HUDEP-2 (cell line): ENCODE measurements at regions not wholly inside any gene's neighbourhood (a gene's known extent, or its start where the extent isn't known, plus 50 kb on each side); places are given as distances from the start of the nearest gene placed in this dataset.
A peak's percentile ranks its signal among the peaks of the same experiment; 100 is the strongest.
"Not testable (repeated sequence)": the region's sequence is repeated elsewhere in the genome, so short reads cannot be mapped to it uniquely, and the experiment has no call there.

Experiments
- DNase-seq, 76 experiments: peaks; one replicate each; lab custom pipeline; 2025; ENCODE audit not compliant: unreplicated experiment in 76 of 76; lab: John Stamatoyannopoulos, UW

DNA sequence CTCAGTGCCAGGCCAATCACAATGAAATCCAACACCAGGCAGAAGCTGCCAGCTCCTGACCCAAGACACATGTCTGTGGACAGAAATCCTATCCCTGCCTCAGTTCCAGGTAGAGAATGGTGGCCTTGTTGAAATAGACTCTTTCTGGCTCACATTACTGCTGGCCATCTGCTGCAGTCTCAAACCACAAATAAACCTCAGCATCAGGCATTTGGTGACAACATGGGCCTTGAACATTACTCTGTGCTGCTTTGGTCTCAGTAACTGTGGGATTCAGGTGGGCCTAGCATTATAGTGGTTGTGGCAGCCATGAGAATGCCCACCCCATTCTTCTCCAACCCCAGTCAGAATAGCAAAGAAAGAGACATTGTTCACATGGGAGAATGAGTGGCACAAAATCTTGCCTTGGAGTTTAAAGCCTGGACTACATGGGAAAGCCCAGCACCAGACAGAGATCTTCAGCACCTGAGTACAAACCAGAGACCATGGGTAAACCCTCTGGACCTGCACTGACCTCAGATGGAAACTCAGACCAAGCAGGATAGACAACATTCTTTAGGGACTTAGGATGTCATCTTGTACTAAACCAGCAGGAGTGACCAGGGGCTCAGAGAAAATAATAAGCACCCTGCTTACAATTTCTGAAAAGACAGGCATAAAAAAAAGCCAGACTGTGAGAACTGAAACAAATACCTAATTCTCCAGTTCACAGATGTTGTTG lies 50.4 kb upstream of the TRAM1L1 start:
- no peak for DNase-seq

DNA sequence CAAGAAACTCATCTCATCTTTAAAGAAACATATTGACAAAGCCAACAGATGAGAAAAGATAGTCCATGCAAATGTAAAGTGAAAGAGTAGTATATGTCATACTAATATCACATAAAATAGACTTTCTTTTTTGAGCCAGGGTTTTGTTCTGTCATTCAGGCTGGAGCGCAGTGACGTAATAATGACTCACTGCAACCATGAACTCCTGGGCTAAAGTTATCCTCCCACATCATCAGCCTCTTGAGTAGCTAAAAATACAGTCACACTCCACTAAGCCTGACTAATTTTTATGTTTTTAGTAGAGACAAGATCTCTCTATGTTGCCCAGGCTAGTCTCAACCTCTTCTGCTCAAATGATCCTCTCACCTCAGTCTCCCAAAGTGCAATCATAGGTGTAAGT lies 51.8 kb upstream of the TRAM1L1 start:
- peak in 1 of 76 experiments; percentile 13 for DNase-seq

DNA sequence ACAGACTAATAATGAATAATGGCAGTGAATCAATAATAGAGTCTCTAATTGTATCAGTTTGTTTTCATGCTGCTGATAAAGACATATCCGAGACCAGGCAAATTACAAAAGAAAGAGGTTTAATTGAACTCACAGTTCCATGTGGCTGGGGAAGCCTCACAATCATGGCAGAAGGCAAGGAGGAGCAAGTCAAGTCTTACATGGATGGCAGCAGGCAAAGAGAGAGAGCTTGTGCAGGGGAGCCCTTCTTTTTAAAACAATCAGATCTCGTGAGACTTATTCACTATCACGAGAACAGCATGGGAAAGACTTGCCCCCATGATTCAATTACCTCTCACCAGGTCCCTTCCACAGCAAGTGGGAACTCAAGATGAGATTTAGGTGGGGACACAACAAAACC lies 53.4 kb upstream of the TRAM1L1 start:
- DNase-seq = not testable (repeated sequence)

DNA sequence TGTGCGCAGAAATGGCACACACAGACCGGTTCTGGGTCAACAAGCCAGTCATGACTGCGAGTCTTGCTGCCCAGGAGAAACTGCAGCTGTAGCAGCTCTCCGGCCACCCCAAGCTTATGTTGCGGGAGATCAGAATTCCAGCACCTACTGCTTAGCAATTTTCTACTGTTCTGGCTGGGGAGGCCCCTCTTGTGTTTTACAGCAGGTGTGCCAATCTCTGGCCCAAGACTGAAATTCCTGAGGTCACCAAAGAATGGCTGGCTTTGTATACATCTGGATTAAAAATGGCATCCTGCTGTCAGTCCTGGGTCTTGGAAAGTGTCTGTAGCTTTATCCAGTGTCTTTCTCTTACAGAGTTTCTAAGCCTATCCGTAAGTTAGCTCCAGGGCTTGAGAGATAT lies 68.9 kb upstream of the TRAM1L1 start:
- DNase-seq = no peak

DNA sequence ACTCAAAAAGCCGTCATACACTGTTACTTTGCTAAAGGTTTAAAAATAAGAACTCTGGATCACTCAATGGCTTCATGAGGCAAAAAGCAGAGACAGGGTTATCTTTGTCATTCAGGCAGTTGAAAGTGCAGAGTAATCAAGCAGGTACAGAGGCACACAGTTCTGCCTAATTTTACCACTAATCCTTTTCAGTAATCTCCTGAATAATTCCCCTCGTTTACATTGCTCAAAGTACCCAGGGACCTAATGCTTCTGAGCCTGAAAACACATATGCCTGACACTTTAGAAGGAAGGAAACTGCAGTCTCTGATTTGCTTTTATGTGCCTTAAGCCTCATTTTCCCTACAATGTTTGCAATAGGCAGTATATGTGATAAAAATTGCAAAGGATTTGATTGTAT lies 71.4 kb upstream of the TRAM1L1 start:
- no peak for DNase-seq

DNA sequence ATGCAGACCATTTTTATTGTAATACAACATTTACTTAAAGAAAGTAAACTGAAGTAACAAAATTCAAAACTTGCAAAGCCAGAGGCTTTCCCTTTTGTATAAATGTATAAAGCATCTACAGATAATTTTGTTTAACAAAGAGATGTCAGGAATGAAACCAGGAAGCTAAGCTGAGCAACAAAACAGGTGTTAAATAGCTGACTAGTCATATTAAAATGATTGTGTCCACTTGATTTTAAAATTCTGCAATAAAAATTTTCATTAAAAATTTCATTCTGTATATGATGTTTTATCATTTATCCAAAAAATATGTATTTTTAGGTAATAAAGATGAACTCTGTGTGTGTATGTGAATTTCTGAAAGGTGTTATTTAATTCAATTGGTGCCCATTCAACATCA lies 72.0 kb upstream of the TRAM1L1 start:
- no peak for DNase-seq

DNA sequence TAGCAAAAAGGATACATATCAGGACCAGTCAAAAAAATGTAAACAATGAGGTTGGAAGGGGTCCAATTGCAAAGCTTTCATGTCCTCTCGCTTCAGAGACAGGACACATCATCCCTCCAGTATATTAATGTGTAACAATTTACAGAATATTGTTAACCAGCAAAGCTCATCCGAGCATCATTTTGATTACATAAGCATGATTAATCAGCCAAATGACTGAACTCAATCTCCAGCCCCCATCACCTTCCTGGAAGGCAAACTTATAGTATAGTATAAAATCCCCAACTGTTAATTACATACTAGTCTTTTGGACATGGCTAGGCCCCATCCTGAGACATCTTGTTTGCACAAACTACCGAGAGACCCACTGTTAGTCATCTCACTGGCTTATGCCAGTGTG lies 77.6 kb upstream of the TRAM1L1 start:
- no peak for DNase-seq

DNA sequence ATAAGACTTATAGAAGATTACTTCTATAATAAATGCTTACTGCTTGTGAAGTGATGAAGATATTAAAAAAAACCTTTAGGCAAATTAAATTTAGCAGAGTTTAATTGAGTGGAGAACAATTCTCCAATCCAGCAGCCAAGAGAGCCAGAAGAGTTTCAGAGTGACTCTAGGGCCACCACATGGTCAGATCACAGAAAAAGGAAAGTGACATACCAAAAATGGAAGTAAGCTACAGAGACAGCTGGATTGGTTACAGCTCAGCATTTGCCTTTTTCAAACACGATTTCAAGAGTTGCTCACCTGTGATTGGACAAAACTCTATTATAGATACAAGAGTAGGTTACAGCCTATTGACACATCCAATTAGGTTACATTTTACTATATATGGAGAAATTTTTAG lies 79.0 kb upstream of the TRAM1L1 start:
- DNase-seq = no peak

DNA sequence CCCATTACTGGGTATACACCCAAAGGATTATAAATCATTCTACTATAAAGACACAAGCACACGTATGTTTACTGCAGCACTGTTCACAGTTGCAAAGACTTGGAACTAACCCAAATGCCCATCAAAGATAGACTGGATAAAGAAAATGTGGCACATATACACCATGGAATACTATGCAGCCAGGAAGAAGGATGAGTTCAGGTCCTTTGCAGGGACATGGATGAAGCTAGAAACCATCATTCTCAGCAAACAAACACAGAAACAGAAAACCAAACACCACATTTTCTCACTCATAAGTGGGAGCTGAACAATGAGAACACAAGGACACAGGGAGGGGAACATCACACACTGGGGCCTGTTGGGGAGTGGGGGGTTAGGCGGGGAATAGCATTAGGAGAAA lies 90.0 kb upstream of the TRAM1L1 start:
- DNase-seq = not testable (repeated sequence)

DNA sequence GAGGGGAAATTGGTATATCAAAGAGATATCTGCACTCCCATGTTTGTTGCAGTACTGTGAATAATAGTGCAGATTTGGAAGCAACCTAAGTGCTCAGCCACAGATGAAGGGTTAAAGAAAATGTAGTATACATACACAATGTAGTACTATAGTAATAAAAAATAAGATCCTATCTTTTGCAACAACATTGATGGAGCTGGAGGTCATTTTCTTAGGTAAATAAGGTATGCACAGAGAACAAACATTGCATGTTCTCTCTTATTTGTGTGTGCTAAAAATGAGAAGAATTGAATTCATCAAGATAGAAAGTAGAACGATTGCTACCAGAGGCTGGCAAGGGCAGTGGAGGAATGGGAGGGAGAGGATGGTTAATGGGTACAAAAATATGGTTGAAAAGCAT lies 117.9 kb upstream of the TRAM1L1 start:
- no peak for DNase-seq

DNA sequence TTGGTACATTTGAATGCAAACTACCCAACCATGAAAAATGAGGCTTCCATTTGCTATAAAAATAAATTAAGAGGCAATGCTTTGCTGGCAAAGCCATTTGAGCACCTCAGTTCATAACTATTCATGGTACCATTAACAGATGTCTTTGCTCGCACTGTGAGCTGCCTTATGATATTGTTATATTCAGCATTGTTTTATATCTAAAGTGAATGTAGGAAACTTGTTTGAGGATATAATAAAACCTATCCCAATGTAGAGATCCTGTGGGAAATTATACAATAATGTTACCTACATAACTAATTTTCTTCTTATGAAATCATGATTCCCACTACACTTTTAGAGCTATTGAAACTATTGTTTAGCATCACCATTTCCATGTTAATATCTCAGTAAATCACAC lies 125.2 kb upstream of the TRAM1L1 start:
- DNase-seq = no peak

DNA sequence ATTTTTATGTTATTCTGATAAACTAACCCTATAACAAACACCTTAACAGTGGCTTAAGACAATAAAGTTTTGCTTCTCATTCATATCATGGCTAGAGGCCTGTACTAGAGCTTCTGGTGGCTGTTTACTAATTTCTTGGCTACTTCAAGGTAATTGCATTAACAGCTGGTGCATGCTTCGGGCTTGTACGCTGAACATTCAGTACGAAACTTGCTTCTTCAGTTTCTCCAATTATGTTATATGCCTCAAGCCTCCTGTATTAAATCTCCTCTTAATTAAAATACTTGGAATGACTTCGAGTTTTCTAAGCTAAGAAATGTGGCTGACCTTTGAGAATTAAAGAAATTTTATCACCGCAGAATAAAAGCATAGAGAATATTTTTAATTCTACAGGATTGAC lies 138.9 kb upstream of the TRAM1L1 start:
- no peak for DNase-seq

DNA sequence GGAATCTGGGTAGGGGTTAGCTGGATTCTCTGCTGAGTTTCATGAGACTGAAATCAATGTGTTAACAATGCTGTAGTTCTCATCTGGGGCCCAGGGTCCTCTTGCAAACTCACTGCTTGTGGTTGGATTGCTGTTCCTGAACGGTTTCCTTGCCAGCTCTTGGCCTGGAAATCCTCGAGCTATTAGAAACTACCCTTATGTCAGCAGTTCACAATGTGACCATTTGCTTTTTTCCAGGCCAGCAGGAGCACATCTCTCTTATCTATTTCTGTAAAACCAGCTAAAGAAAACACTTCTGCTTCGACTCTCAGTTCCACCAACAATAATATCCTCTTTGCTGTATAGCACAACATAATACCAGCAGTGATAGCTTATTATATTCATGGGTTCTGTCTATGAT lies 140.1 kb upstream of the TRAM1L1 start:
- DNase-seq = no peak

DNA sequence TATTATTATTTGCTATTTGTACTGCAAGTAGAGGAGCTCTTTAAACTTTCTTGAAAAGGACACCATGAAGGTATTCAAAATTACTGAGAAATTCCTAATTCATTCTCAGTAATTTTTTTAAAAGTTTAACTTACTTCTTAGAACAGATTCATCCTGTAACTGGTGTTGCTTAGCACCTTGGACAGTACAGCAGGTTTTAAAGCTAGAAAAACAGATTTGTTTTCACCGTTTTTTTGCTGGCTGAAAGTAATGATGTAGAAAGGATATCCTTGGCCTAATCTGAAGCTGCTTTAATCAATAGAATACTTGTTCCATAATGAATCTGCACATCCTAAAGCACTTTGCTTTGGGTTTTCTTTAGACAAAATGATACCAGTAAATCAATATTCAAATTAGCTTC lies 142.5 kb upstream of the TRAM1L1 start:
- no peak for DNase-seq

DNA sequence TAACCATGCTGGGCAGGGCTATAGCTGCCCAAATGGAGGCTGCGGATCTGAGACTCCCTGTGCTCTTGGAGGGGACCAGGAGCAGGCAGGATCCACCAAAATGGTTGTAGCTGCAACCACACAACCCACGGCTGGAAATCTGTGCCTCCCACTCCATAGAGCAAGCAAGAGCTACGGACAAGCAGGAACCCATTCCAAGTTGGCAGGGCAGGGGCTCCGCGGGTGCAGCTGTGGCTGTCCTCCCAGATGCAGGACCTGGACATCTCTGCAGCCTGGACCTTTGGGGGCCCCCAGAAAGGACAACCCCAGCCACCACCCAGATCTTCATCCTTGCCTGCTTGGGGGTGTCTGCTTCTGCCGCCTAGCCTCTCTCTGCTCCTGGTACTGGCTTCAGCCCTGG lies 154.1 kb upstream of the TRAM1L1 start:
- no peak for DNase-seq

DNA sequence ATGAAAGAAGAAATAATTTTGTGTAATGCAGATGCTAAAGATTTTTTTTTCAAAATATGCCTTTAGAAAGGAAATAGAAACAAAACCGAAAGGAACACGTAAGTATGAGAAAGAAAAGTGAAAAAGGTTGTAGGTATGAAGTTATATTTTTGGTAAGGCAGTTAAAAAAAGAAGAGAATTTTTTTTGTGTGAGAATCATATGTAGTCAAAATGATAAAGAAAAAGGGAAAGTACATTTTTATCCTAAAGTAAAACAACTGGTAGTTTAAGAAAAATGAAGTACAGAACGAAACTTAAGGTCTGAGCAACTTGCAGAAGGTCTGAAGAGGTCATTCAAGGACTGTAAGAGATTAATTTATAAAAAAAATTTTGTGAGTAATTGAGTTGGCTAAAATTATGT lies 164.0 kb upstream of the TRAM1L1 start:
- no peak for DNase-seq

DNA sequence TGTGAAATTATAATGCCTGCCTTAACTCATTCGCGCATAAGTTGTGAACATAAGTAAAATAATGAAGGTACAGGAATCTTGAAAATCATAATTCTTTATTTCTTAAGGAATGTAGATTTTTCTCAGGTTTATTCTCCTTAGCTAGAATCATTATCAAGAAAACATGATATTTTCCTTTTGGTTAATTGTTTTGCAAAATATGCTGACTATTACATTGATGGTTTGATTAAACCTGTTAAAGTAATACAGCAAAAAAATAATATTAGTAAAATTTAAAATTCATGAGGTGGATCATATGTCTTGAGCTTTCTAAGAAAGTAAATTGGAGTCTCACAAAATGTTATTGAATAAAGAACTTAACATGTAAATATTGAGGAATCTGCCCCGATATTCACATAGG lies 178.7 kb upstream of the TRAM1L1 start:
- DNase-seq = no peak

DNA sequence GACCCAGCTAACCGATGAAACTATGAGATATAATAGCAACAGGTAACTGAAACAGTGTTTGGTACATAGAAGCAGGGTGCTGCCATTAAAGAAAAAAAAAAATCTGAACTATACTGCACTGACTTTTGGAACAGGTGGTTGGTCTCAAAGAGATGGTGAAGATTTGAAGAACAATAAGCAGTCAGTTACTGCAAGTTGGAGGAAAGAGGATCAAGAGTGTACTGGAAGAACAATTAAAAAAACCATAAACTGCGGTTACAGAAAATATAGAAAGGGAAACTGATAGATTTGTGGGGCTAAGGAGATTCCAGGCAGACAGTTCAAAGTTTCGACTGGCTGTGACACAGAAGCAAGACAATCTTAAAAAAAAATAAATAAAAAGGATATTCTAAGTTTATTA lies 181.9 kb upstream of the TRAM1L1 start:
- no peak for DNase-seq

DNA sequence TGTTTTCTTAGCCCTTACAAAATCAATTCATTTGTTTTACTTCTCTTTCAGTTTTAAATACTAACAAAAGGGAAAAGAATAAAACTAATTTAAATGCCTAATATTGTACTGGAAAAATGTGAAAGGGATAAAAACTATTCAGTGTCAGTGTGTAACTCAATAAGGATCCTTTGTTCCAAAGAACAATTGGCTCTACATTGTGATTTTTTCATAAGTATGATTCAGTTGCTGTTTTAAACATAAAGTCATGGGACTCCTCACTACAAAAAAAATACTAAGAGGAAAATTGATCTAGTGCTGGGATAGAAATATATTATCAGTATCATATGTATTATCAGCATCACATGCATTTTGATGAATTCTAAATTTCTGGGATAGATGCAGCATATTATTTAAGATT lies 199.4 kb upstream of the TRAM1L1 start:
- DNase-seq = no peak

DNA sequence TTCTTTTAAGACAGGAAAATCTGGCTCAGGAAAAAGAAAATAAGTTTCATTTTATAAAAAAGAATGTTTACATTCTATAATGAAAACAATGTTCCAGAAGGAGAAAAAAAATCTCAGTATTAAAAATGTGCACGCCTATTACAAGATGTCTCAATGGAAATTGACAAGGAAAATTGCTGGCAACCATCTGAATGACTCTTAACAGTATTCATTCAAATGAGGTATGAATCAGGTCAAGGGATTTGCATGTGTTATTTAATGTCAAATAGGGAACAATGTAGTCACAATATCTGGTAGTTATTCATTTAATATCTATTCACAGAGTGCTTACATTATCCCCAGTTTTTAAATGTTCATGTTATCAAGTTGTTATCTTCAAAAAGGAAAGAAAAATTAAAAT lies 208.4 kb upstream of the TRAM1L1 start:
- no peak for DNase-seq

DNA sequence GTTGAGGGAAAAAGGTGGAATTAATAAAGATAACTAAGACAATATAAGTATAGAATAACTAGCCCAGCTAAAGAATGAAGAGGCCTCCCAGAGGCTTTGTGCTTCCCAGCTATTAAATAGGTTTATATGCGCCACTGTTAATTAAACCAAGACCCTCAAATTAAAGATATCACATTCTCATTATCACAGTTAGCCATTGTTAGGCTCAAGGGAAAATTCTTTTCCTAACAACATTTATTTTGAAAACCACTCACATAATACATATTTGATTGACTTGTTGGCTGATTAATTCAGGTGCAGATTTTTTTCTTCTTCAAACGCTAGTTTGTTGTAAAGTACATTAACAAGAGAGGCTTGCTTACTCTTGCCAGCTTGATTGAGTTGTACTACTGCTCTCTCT lies 216.8 kb upstream of the TRAM1L1 start:
- no peak for DNase-seq

DNA sequence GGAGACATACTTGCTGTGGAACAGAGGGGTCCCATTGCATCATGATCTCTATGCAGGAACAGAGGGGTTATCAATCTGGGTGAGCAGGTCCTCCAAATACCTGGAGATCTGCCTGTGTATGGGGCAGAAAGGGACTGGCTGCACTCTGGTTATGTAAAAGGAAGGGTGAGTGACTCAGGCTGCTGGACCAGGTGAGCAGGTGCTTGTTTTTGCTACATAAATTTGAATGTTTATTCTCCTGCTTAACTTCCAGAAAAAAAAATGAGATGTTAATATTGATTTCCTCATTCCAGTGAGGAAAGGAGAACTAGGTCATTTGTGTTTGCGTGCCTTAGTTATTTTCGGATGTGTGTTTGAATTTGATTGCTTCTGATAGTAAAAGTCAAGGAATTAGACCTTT lies 225.8 kb upstream of the TRAM1L1 start:
- DNase-seq = no peak

DNA sequence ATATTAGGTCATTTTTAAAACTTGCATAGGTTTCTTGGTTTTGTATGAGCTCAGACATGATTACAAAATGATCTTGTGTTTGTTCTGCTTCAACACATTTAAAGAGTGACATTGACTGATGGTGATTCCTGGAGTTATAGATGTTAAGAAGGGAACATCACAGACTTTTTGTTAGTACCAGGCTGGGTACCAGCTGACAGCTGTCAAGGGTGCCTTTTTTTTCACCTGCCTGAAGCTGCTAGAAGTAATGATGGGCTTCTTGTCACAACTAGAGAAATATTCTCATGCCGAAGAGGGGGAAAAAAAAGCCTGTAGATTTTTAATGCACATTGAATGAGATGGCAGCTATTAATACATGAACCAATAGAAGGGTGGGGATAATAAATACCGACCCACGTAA lies 226.6 kb upstream of the TRAM1L1 start:
- no peak for DNase-seq
